ENCODE measurements at regions not wholly inside any gene's neighbourhood (a gene's known extent, or its start where the extent isn't known, plus 50 kb on each side); places are given as distances from the start of the nearest gene placed in this dataset.

DNA sequence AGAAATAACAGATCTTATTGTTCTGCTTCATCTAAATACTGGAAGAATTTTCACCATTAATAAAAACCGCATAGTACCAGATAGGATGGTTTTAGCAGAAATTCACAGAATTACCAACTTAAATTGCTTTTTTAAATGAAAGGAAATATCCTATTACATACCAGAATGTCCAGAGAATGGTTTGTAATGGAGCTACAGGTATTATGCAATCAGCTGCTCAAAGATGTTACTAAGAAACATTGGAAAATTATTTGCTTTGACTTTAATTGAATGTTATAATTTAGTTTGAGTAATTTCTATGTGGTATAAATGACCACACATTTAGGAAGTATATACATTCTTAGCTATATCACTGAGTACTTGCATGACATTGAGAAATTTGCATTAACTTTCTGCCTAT, 338.3 kb downstream of the ETV1 start:
- Histone ChIP-seq H3K9me3 (no peaks in the 10 kb centered on the region), H4K20me1 (no peaks in the 10 kb centered on the region), H3K9ac (no peak overlapping the region), H3K4me1 (no peaks in the 10 kb centered on the region), H3K36me3 (no peaks in the 10 kb centered on the region), H3K27ac (no peak overlapping the region), H3K4me2 (no peak overlapping the region), H3K4me3 (no peak overlapping the region), H3K27me3 (no peaks in the 10 kb centered on the region)
- no peak for TF ChIP-seq Cebpa-rat (IDR thresholded peaks at IDR 0.05)

DNA sequence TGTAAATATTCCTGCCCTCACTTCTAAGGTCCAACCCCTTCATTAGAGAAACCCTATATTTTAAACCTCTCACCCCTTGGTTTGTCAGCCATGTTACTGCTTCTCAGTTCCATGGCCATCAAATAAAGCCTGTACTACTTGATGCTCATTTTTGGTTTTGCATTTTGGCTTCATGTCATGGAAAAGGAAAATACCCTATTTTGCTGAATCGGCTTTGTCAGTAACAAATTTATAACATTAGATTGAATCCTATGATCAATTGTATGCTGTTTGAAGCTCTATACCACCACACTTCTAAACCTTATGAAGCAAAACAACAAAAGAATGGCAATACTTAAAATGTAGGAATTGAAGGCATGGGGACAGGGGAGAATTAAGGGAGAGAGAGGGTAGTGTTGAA, 333.1 kb downstream of the ETV1 start:
- Histone ChIP-seq H4K20me1 (no peaks in the 10 kb centered on the region), H3K4me2 (no peak overlapping the region), H3K4me1 (no peaks in the 10 kb centered on the region), H3K27ac (no peak overlapping the region), H3K36me3 (no peaks in the 10 kb centered on the region), H3K27me3 (no peaks in the 10 kb centered on the region), H3K9ac (no peak overlapping the region), H3K9me3 (no peaks in the 10 kb centered on the region), H3K4me3 (no peak overlapping the region)
- TF ChIP-seq Cebpa-rat (IDR thresholded peaks at IDR 0.05) = no peak

DNA sequence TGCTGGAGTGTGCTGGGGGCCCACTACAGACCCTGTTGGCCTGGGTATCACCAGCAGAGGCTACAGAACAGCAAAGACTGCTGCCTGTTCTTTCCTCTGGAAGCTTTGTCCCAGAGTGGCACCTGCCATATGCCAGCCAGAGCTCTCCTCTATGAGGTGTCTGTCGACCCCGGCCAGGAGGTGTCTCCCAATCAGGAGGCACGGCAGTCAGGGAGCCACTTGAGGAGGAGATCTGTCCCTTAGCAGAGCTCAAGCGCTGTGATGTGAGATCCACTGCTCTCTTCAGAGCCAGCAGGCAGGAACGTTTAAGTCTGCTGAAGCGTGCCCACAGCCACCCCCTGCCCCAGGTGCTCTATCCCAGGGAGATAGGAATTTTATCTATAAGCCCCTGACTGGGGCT, 316.2 kb downstream of the ETV1 start:
- H3K9me3 ChIP-seq = peaks cover 16% of the 10 kb centered on the region
- no peaks in the 10 kb centered on the region for H3K27me3 ChIP-seq
- H3K4me3 ChIP-seq = no peak overlapping the region
- no peak overlapping the region for H3K4me2 ChIP-seq
- no peak for TF ChIP-seq Cebpa-rat (IDR thresholded peaks at IDR 0.05)
- no peak overlapping the region for H3K9ac ChIP-seq
- no peaks in the 10 kb centered on the region for H3K4me1 ChIP-seq
- H4K20me1 ChIP-seq = no peaks in the 10 kb centered on the region
- no peaks in the 10 kb centered on the region for H3K36me3 ChIP-seq
- H3K27ac ChIP-seq = no peak overlapping the region

DNA sequence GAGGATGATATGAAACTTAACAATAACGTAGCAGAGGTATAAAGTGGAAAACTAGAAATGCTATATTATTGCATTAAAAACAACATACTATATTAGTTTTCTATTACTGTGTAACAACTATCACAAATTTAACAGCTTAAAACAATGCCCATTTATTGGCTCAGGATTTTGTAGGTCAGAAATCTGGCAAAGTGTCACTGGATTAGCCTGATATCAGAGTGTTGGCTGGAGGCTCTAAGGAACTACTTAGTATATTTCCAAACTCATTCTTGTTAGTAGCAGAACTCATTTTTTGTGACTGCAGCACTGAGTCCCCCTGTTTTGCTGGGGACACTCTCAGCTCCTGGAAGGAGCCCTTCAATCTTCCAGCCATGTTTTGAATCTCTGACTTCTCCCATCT, 306.8 kb downstream of the ETV1 start:
- no peaks in the 10 kb centered on the region for H3K36me3 ChIP-seq
- no peaks in the 10 kb centered on the region for H3K9me3 ChIP-seq
- no peaks in the 10 kb centered on the region for H4K20me1 ChIP-seq
- H3K4me1 ChIP-seq = no peaks in the 10 kb centered on the region
- no peak overlapping the region for H3K9ac ChIP-seq
- no peaks in the 10 kb centered on the region for H3K27me3 ChIP-seq
- no peak overlapping the region for H3K4me3 ChIP-seq
- no peak overlapping the region for H3K4me2 ChIP-seq
- no peak overlapping the region for H3K27ac ChIP-seq
- no peak for TF ChIP-seq Cebpa-rat (IDR thresholded peaks at IDR 0.05)

DNA sequence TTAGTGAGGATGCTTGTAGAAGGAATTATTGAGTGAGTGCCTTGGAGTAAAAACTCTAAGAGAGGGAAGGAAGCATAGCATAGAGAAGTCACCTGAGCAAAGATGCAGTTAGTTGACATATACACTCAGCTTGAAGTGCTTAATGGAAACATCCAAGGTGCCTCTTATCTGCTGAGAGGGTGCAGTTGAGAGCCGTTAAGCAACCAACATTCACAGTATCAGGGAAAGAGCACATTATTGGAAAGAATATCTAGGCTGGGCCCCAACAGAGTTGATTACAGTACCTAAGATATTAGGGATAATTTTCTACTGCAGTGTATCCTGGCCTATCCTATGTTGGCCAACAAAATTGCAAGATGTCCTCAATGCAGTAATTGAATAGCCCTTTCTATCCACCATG, 302.0 kb downstream of the ETV1 start:
- no peaks in the 10 kb centered on the region for H3K36me3 ChIP-seq
- H3K27ac ChIP-seq = no peak overlapping the region
- H3K9me3 ChIP-seq = no peaks in the 10 kb centered on the region
- H3K4me3 ChIP-seq = no peak overlapping the region
- H4K20me1 ChIP-seq = no peaks in the 10 kb centered on the region
- TF ChIP-seq Cebpa-rat (IDR thresholded peaks at IDR 0.05) = no peak
- no peaks in the 10 kb centered on the region for H3K4me1 ChIP-seq
- H3K9ac ChIP-seq = no peak overlapping the region
- H3K27me3 ChIP-seq = no peaks in the 10 kb centered on the region
- no peak overlapping the region for H3K4me2 ChIP-seq

DNA sequence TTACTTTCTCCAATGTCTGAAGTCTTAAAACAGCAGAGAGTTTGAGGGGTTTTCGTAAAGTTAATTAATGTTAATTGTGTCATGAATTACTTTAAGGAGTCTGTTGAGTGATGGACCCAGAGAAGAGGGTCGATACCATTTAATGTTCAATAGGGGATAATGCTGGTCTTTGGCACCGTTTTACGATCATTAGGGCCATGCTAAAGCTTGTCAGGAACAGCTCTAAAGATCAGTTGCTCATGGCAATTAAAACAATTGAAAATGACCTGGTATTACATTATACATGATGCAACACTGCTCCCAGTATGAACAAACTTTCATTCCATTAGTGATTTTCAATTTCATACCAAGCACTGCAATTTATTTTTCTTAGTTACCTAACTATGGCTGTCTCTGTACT, 296.9 kb downstream of the ETV1 start:
- Histone ChIP-seq H4K20me1 (no peaks in the 10 kb centered on the region), H3K27ac (no peak overlapping the region), H3K4me1 (no peaks in the 10 kb centered on the region), H3K9me3 (no peaks in the 10 kb centered on the region), H3K9ac (no peak overlapping the region), H3K4me2 (no peak overlapping the region), H3K27me3 (no peaks in the 10 kb centered on the region), H3K4me3 (no peak overlapping the region), H3K36me3 (no peaks in the 10 kb centered on the region)
- TF ChIP-seq Cebpa-rat (IDR thresholded peaks at IDR 0.05) = no peak

DNA sequence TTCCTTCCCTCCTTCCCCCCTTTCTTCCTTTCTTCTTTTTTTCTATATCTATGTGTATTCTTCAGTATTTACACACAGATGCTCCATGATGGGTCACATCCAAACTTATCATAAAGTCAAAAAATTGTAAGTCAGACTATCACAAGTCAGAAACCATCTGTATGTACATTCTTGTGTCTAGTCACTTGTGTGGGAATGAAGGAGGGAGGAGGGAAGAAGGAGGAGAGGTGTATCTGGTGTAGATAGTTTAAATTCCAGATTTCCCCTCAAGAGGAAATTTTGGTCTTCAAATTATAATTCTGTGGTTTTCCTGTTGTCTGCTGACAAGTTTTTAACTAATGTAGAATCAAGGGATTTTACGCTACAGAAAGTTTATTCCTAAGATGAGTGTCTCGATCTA, 287.2 kb downstream of the ETV1 start:
- Histone ChIP-seq H3K4me1 (no peaks in the 10 kb centered on the region), H4K20me1 (no peaks in the 10 kb centered on the region), H3K27me3 (no peaks in the 10 kb centered on the region), H3K4me3 (no peak overlapping the region), H3K9me3 (no peaks in the 10 kb centered on the region), H3K27ac (no peak overlapping the region), H3K4me2 (no peak overlapping the region), H3K9ac (no peak overlapping the region), H3K36me3 (no peaks in the 10 kb centered on the region)
- no peak for TF ChIP-seq Cebpa-rat (IDR thresholded peaks at IDR 0.05)

DNA sequence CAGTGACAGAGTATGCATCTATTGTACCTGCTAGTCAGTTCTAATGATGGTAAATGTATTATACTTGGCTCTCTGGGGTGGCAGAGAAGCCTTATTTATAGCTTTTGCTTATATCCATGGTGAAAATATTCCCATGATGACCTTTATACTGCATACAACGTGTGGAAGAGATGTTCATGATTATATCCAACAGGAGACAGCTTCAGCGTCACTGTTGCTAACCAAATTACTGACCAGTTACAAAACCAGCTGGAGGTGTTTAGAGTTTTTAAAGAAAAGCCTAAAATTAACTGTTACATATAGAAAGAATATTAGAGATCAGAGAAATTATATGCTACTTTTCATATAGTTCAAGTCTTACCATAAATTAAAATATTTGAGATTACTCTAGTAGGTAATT, 280.8 kb downstream of the ETV1 start:
- TF ChIP-seq Cebpa-rat (IDR thresholded peaks at IDR 0.05) = no peak

DNA sequence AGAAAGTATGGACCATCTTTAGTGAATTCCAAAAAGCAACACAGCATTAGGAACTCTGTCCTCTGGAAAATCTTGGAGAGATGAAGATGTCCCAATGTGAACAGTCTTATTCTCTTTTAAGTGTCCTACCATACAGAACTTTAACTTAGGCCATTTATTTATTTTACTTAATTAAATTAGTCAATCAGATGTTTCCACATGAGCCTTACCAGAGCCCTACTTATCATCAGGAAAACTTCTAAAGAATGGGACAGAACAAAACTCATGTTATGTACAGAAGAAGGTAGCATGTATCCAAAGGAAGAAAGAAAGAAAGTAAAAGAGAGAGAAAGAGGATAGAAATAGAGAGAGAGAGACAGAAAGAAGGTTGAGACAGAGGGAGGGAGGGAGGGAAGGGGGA, 276.4 kb downstream of the ETV1 start:
- H3K27me3 ChIP-seq = no peaks in the 10 kb centered on the region
- H3K27ac ChIP-seq = no peak overlapping the region
- H3K4me3 ChIP-seq = no peak overlapping the region
- TF ChIP-seq Cebpa-rat (IDR thresholded peaks at IDR 0.05) = no peak
- H3K9ac ChIP-seq = no peak overlapping the region
- no peaks in the 10 kb centered on the region for H4K20me1 ChIP-seq
- H3K9me3 ChIP-seq = peaks cover 15% of the 10 kb centered on the region
- H3K4me1 ChIP-seq = peaks cover 15% of the 10 kb centered on the region
- H3K4me2 ChIP-seq = no peak overlapping the region
- no peaks in the 10 kb centered on the region for H3K36me3 ChIP-seq

More for the DNA sequence above, 280.8 kb downstream of the ETV1 start:
- no peak overlapping the region for H3K4me2 ChIP-seq
- H3K27me3 ChIP-seq = no peaks in the 10 kb centered on the region
- no peak overlapping the region for H3K9ac ChIP-seq
- 0 out of 2 replicates have a peak, but pooled peaks cover 6% of the 10 kb centered on the region for H3K9me3 ChIP-seq
- peaks cover 3% of the 10 kb centered on the region for H3K4me1 ChIP-seq
- H4K20me1 ChIP-seq = no peaks in the 10 kb centered on the region
- no peak overlapping the region for H3K27ac ChIP-seq
- H3K36me3 ChIP-seq = no peaks in the 10 kb centered on the region
- no peak overlapping the region for H3K4me3 ChIP-seq

DNA sequence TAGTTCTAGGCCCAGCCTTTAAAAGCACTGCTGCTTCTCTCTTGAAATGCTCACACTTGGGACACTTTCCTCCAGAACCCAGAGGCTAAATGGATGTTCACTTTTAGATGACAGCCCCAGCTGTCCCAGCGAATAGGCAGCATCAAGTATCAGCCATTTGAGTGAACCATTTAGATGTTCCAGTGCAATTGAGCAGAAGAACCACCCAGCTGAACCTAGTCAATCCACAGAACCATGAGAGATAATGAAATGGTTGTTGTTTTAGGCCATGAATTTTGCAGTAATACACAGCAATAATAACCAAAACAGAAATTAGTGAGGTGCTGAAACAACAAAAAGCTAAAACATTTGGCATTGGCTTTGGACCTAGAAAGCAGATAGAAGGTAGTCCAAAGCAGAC, 273.9 kb downstream of the ETV1 start:
- TF ChIP-seq Cebpa-rat (IDR thresholded peaks at IDR 0.05) = no peak
- H3K27ac ChIP-seq = no peak overlapping the region
- no peak overlapping the region for H3K9ac ChIP-seq
- no peaks in the 10 kb centered on the region for H3K27me3 ChIP-seq
- peaks cover 15% of the 10 kb centered on the region for H3K4me1 ChIP-seq
- H3K36me3 ChIP-seq = no peaks in the 10 kb centered on the region
- peaks cover 15% of the 10 kb centered on the region for H3K9me3 ChIP-seq
- no peak overlapping the region for H3K4me3 ChIP-seq
- no peak overlapping the region for H3K4me2 ChIP-seq
- H4K20me1 ChIP-seq = no peaks in the 10 kb centered on the region

DNA sequence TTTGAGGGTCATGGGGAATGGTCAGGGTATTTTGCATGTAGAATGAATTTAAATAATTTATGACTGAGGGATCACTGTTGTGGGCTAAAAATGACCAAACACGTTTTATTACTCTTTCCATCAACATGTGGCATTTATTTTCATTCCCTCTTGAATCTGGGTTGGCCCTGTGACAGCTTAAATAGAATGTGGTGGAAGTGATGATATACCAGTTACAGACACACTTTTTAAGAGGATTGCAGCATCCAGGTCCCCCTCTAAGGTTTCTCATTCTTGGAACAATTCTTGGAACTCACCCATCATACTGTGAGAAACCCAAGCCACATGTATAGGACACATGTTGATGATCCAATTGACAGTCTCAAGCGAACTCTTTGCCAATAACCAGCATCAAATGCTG, 272.4 kb downstream of the ETV1 start:
- peaks cover 14% of the 10 kb centered on the region for H3K9me3 ChIP-seq
- H3K27ac ChIP-seq = no peak overlapping the region
- H3K4me2 ChIP-seq = no peak overlapping the region
- peaks cover 15% of the 10 kb centered on the region for H3K4me1 ChIP-seq
- H3K9ac ChIP-seq = no peak overlapping the region
- no peak for TF ChIP-seq Cebpa-rat (IDR thresholded peaks at IDR 0.05)
- H3K4me3 ChIP-seq = no peak overlapping the region
- H3K27me3 ChIP-seq = no peaks in the 10 kb centered on the region
- H3K36me3 ChIP-seq = no peaks in the 10 kb centered on the region
- no peaks in the 10 kb centered on the region for H4K20me1 ChIP-seq

Measured in BLaER1 (cell line).